GM23338 (cell line): ENCODE measurements at regions not wholly inside any gene's neighbourhood (a gene's known extent, or its start where the extent isn't known, plus 50 kb on each side); places are given as distances from the start of the nearest gene placed in this dataset.

ENCODE experiments used
- ATAC-seq: fragments of 200-7000 bp; cut with Tn5 transposase; 3 replicates; pipeline ENCODE4 v1.9.1; 2020
- DNase-seq: peaks from one replicate; pipeline ENCODE4 v3.0.0-alpha.2; 2015; ENCODE audit warnings: low spot score
- H2AFZ ChIP-seq: fragments of 200-600 bp; sonication (generic); 2 replicates; pipeline ENCODE4 v1.8.0; 2016; ENCODE audit warnings: antibody characterized with exemption, mild to moderate bottlenecking, moderate library complexity
- H3F3A ChIP-seq: fragments of 200-600 bp; sonication (generic); replicated peaks from 2 replicates; pipeline ENCODE4 v1.8.0; 2017; ENCODE audit warnings: antibody characterized with exemption, mixed run types, low read depth
- H3K27ac ChIP-seq: fragments of 200-600 bp; sonication (generic); 2 replicates; pipeline ENCODE4 v1.6.1; 2016; ENCODE audit warnings: low read depth
- H3K27me3 ChIP-seq: fragments of 200-600 bp; sonication (generic); 2 replicates; pipeline ENCODE4 v1.8.0; 2016; ENCODE audit warnings: mild to moderate bottlenecking, mixed run types, moderate library complexity; ENCODE audit not compliant: insufficient read depth
- H3K36me3 ChIP-seq: fragments of 200-600 bp; sonication (generic); 2 replicates; pipeline ENCODE4 v1.8.0; 2016; ENCODE audit warnings: mild to moderate bottlenecking; ENCODE audit not compliant: insufficient read depth
- H3K4me1 ChIP-seq: fragments of 200-600 bp; sonication (generic); 2 replicates; pipeline ENCODE4 v1.8.0; 2016; ENCODE audit warnings: mild to moderate bottlenecking, moderate library complexity; ENCODE audit not compliant: insufficient read depth
- H3K4me2 ChIP-seq: fragments of 200-600 bp; sonication (generic); 2 replicates; pipeline ENCODE4 v1.7.1; 2017; ENCODE audit warnings: mixed run types
- H3K4me3 ChIP-seq: fragments of 200-600 bp; sonication (generic); 2 replicates; pipeline ENCODE4 v1.6.1; 2016; ENCODE audit warnings: mixed run types
- H3K79me2 ChIP-seq: fragments of 200-600 bp; sonication (generic); replicated peaks from 2 replicates; pipeline ENCODE4 v1.8.0; 2017; ENCODE audit warnings: mild to moderate bottlenecking; ENCODE audit not compliant: insufficient read depth
- H3K9me2 ChIP-seq: fragments of 200-600 bp; sonication (generic); 2 replicates; pipeline ENCODE4 v1.8.0; 2017; ENCODE audit not compliant: insufficient read depth
- H4K20me1 ChIP-seq: fragments of 200-600 bp; sonication (generic); replicated peaks from 2 replicates; pipeline ENCODE4 v1.8.0; 2017; ENCODE audit warnings: mild to moderate bottlenecking; ENCODE audit not compliant: insufficient read depth
- H3K27ac Mint-ChIP-seq: 2 replicates; pipeline ENCODE4 v1.8.0; 2020; ENCODE audit warnings: inconsistent platforms, mild to moderate bottlenecking, moderate library complexity, mixed read lengths
- H3K27me3 Mint-ChIP-seq: 3 replicates; pipeline ENCODE4 v1.8.0; 2022; ENCODE audit warnings: low read depth, mild to moderate bottlenecking, moderate library complexity, mixed read lengths, inconsistent platforms; ENCODE audit not compliant: insufficient read depth, poor library complexity
- H3K36me3 Mint-ChIP-seq: 3 replicates; pipeline ENCODE4 v1.8.0; 2021; ENCODE audit warnings: low read depth, mild to moderate bottlenecking, inconsistent platforms, moderate library complexity, mixed read lengths
- H3K4me1 Mint-ChIP-seq: 3 replicates; pipeline ENCODE4 v1.8.0; 2020; ENCODE audit warnings: mild to moderate bottlenecking, inconsistent platforms, mixed read lengths
- H3K4me3 Mint-ChIP-seq: 3 replicates; pipeline ENCODE4 v1.8.0; 2021; ENCODE audit warnings: moderate library complexity, mild to moderate bottlenecking, inconsistent platforms, mixed read lengths
- H3K9me3 Mint-ChIP-seq: 3 replicates; pipeline ENCODE4 v1.8.0; 2020; ENCODE audit warnings: moderate library complexity, mild to moderate bottlenecking, inconsistent platforms, mixed read lengths
- CREB1 ChIP-seq: fragments of 250-450 bp; sonication (Bioruptor Pico); IDR thresholded peaks from 2 replicates; pipeline ENCODE4 v1.5.0; 2020; ENCODE audit warnings: low read depth, mild to moderate bottlenecking, moderate library complexity
- EZH2 ChIP-seq: fragments of 200-600 bp; sonication (generic); IDR thresholded peaks from one replicate; pipeline ENCODE4 v1.8.0; 2017; ENCODE audit warnings: antibody characterized with exemption, mild to moderate bottlenecking, low read depth; ENCODE audit not compliant: unreplicated experiment
- EZH2phosphoT487 ChIP-seq: fragments of 200-600 bp; sonication (generic); IDR thresholded peaks from one replicate; pipeline ENCODE4 v1.8.1; 2018; ENCODE audit warnings: antibody characterized with exemption; ENCODE audit not compliant: unreplicated experiment
- JUNB ChIP-seq: IDR thresholded peaks from one replicate; pipeline ENCODE4 v1.6.1; 2016; ENCODE audit warnings: antibody characterized with exemption; ENCODE audit not compliant: unreplicated experiment
- NANOG ChIP-seq: IDR thresholded peaks from 2 replicates; pipeline ENCODE4 v1.6.1; 2016; ENCODE audit warnings: antibody characterized with exemption, borderline replicate concordance
- POLR2AphosphoS5 ChIP-seq: IDR thresholded peaks from 2 replicates; pipeline ENCODE4 v1.6.1; 2016; ENCODE audit warnings: antibody characterized with exemption, low read depth
- STAT1 ChIP-seq: IDR thresholded peaks from one replicate; pipeline ENCODE4 v1.6.1; 2016; ENCODE audit warnings: antibody characterized with exemption; ENCODE audit not compliant: unreplicated experiment
- ZNF114 ChIP-seq: fragments of 250-450 bp; sonication (Bioruptor Pico); IDR thresholded peaks from 2 replicates; pipeline ENCODE4 v1.5.0; 2020; ENCODE audit warnings: mild to moderate bottlenecking, moderate library complexity
- ZNF331 ChIP-seq: fragments of 250-450 bp; sonication (Bioruptor Pico); IDR thresholded peaks from 2 replicates; pipeline ENCODE4 v1.5.0; 2020; ENCODE audit warnings: low read depth, mild to moderate bottlenecking, moderate library complexity
- TF ChIP-seq, protein P1 (sequence below): fragments of 250-450 bp; sonication (Bioruptor Pico); IDR thresholded peaks from 2 replicates; pipeline ENCODE4 v1.5.0; 2020; ENCODE audit warnings: mild to moderate bottlenecking, moderate library complexity
- TF ChIP-seq, protein P2 (sequence below): IDR thresholded peaks from 2 replicates; pipeline ENCODE4 v1.6.1; 2016; ENCODE audit warnings: antibody characterized with exemption
- TF ChIP-seq, protein P3 (sequence below), 2 experiments: fragments of 200-600 bp in 1 of 2; sonication (generic) in 1 of 2; conservative IDR thresholded peaks; 2 replicates each; pipeline versions ENCODE4 v1.5.1 to v1.6.1; 2016 to 2017; ENCODE audit warnings: antibody characterized with exemption in 2 of 2, low read depth in 2 of 2, mild to moderate bottlenecking in 2 of 2, moderate library complexity in 1 of 2
- TF ChIP-seq, protein P4 (sequence below): IDR thresholded peaks from one replicate; pipeline ENCODE4 v1.6.1; 2018; ENCODE audit warnings: antibody characterized with exemption; ENCODE audit not compliant: unreplicated experiment

DNA sequence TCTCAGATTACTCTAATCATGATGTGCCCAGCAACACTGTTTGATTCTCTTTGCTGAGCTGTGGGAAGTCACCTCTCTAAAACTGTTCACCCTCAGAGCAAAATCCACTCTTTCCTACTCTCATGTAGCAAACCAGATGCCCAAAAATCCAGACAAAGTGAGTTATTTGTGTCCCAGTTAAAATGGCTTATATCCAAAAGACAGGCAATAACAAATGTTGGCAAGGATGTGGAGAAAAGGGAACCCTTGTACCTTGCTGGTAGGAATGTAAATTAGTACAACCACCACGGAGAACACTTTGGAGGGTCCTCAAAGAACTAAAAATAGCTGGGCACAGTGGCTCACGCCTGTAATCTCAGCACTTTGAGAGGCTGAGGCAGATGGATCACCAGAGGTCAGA, 384.0 kb downstream of the HHIPL2 start:
- no peaks in the 10 kb centered on the region for H3K27me3 Mint-ChIP-seq
- Histone ChIP-seq H3K27ac (no peak overlapping the region), H3F3A (no peaks in the 10 kb centered on the region), H2AFZ (no peak overlapping the region), H3K4me2 (no peak overlapping the region), H3K4me1 (no peaks in the 10 kb centered on the region), H3K4me3 (no peak overlapping the region), H3K79me2 (no peaks in the 10 kb centered on the region), H3K27me3 (no peaks in the 10 kb centered on the region), H4K20me1 (no peaks in the 10 kb centered on the region), H3K9me2 (peaks cover 9% of the 10 kb centered on the region; the same call in 1 of the 2 replicates), H3K36me3 (no peaks in the 10 kb centered on the region)
- DNase-seq (no peak), ATAC-seq (no peak)
- no peaks in the 10 kb centered on the region; the same call in 2 of the 3 replicates for H3K9me3 Mint-ChIP-seq
- H3K4me3 Mint-ChIP-seq = no peak overlapping the region
- H3K36me3 Mint-ChIP-seq = no peaks in the 10 kb centered on the region
- H3K4me1 Mint-ChIP-seq = no peaks in the 10 kb centered on the region
- TF ChIP-seq STAT1 = no peak
- TF ChIP-seq NANOG = no peak
- no peak for TF ChIP-seq ZNF331
- TF ChIP-seq, protein P1, sequence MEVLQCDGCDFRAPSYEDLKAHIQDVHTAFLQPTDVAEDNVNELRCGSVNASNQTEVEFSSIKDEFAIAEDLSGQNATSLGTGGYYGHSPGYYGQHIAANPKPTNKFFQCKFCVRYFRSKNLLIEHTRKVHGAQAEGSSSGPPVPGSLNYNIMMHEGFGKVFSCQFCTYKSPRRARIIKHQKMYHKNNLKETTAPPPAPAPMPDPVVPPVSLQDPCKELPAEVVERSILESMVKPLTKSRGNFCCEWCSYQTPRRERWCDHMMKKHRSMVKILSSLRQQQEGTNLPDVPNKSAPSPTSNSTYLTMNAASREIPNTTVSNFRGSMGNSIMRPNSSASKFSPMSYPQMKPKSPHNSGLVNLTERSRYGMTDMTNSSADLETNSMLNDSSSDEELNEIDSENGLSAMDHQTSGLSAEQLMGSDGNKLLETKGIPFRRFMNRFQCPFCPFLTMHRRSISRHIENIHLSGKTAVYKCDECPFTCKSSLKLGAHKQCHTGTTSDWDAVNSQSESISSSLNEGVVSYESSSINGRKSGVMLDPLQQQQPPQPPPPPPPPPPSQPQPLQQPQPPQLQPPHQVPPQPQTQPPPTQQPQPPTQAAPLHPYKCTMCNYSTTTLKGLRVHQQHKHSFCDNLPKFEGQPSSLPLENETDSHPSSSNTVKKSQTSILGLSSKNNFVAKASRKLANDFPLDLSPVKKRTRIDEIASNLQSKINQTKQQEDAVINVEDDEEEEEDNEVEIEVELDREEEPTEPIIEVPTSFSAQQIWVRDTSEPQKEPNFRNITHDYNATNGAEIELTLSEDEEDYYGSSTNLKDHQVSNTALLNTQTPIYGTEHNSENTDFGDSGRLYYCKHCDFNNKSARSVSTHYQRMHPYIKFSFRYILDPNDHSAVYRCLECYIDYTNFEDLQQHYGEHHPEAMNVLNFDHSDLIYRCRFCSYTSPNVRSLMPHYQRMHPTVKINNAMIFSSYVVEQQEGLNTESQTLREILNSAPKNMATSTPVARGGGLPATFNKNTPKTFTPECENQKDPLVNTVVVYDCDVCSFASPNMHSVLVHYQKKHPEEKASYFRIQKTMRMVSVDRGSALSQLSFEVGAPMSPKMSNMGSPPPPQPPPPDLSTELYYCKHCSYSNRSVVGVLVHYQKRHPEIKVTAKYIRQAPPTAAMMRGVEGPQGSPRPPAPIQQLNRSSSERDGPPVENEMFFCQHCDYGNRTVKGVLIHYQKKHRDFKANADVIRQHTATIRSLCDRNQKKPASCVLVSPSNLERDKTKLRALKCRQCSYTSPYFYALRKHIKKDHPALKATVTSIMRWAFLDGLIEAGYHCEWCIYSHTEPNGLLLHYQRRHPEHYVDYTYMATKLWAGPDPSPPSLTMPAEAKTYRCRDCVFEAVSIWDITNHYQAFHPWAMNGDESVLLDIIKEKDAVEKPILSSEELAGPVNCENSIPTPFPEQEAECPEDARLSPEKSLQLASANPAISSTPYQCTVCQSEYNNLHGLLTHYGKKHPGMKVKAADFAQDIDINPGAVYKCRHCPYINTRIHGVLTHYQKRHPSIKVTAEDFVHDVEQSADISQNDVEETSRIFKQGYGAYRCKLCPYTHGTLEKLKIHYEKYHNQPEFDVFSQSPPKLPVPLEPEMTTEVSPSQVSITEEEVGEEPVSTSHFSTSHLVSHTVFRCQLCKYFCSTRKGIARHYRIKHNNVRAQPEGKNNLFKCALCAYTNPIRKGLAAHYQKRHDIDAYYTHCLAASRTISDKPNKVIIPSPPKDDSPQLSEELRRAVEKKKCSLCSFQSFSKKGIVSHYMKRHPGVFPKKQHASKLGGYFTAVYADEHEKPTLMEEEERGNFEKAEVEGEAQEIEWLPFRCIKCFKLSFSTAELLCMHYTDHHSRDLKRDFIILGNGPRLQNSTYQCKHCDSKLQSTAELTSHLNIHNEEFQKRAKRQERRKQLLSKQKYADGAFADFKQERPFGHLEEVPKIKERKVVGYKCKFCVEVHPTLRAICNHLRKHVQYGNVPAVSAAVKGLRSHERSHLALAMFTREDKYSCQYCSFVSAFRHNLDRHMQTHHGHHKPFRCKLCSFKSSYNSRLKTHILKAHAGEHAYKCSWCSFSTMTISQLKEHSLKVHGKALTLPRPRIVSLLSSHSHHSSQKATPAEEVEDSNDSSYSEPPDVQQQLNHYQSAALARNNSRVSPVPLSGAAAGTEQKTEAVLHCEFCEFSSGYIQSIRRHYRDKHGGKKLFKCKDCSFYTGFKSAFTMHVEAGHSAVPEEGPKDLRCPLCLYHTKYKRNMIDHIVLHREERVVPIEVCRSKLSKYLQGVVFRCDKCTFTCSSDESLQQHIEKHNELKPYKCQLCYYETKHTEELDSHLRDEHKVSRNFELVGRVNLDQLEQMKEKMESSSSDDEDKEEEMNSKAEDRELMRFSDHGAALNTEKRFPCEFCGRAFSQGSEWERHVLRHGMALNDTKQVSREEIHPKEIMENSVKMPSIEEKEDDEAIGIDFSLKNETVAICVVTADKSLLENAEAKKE (CRISPR knock-in tag) = no peak
- TF ChIP-seq, protein P2, sequence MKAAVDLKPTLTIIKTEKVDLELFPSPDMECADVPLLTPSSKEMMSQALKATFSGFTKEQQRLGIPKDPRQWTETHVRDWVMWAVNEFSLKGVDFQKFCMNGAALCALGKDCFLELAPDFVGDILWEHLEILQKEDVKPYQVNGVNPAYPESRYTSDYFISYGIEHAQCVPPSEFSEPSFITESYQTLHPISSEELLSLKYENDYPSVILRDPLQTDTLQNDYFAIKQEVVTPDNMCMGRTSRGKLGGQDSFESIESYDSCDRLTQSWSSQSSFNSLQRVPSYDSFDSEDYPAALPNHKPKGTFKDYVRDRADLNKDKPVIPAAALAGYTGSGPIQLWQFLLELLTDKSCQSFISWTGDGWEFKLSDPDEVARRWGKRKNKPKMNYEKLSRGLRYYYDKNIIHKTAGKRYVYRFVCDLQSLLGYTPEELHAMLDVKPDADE = no peak
- no peak for TF ChIP-seq EZH2phosphoT487
- TF ChIP-seq, protein P3, sequence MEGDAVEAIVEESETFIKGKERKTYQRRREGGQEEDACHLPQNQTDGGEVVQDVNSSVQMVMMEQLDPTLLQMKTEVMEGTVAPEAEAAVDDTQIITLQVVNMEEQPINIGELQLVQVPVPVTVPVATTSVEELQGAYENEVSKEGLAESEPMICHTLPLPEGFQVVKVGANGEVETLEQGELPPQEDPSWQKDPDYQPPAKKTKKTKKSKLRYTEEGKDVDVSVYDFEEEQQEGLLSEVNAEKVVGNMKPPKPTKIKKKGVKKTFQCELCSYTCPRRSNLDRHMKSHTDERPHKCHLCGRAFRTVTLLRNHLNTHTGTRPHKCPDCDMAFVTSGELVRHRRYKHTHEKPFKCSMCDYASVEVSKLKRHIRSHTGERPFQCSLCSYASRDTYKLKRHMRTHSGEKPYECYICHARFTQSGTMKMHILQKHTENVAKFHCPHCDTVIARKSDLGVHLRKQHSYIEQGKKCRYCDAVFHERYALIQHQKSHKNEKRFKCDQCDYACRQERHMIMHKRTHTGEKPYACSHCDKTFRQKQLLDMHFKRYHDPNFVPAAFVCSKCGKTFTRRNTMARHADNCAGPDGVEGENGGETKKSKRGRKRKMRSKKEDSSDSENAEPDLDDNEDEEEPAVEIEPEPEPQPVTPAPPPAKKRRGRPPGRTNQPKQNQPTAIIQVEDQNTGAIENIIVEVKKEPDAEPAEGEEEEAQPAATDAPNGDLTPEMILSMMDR (conservative IDR thresholded peaks at IDR 0.05; ENCODE audit: low read depth in 2 of 2) = no peak
- no peak for TF ChIP-seq ZNF114 (CRISPR knock-in tag)
- no peak for TF ChIP-seq EZH2
- TF ChIP-seq, protein P4, sequence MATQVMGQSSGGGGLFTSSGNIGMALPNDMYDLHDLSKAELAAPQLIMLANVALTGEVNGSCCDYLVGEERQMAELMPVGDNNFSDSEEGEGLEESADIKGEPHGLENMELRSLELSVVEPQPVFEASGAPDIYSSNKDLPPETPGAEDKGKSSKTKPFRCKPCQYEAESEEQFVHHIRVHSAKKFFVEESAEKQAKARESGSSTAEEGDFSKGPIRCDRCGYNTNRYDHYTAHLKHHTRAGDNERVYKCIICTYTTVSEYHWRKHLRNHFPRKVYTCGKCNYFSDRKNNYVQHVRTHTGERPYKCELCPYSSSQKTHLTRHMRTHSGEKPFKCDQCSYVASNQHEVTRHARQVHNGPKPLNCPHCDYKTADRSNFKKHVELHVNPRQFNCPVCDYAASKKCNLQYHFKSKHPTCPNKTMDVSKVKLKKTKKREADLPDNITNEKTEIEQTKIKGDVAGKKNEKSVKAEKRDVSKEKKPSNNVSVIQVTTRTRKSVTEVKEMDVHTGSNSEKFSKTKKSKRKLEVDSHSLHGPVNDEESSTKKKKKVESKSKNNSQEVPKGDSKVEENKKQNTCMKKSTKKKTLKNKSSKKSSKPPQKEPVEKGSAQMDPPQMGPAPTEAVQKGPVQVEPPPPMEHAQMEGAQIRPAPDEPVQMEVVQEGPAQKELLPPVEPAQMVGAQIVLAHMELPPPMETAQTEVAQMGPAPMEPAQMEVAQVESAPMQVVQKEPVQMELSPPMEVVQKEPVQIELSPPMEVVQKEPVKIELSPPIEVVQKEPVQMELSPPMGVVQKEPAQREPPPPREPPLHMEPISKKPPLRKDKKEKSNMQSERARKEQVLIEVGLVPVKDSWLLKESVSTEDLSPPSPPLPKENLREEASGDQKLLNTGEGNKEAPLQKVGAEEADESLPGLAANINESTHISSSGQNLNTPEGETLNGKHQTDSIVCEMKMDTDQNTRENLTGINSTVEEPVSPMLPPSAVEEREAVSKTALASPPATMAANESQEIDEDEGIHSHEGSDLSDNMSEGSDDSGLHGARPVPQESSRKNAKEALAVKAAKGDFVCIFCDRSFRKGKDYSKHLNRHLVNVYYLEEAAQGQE = no peak
- TF ChIP-seq JUNB = no peak
- TF ChIP-seq POLR2AphosphoS5 = no peak
- TF ChIP-seq CREB1 (CRISPR knock-in tag) = no peak
- no peak overlapping the region for H3K27ac Mint-ChIP-seq
